Astrocyte (in vitro differentiated cells and primary cell): ENCODE measurements at regions not wholly inside any gene's neighbourhood (a gene's known extent, or its start where the extent isn't known, plus 50 kb on each side); places are given as distances from the start of the nearest gene placed in this dataset.
A peak's percentile ranks its signal among the peaks of the same experiment; 100 is the strongest.

Source experiments
- DNase-seq: peaks from one replicate; pipeline ENCODE4 v3.0.0-alpha.2; 2010; ENCODE audit warnings: low read depth
- FAIRE-seq: peaks from 2 replicates; lab custom pipeline; 2011; peaks lifted over from hg19 to GRCh38; lab: Jason Lieb, UNC
- H2AFZ ChIP-seq: 2 replicates; pipeline ENCODE4 v1.6.0; 2012; ENCODE audit warnings: low read depth, low read length, inconsistent platforms
- H3K27ac ChIP-seq: 2 replicates; pipeline ENCODE4 v1.5.1; 2011; ENCODE audit warnings: low read depth, low read length, inconsistent platforms
- H3K27me3 ChIP-seq: 2 replicates; pipeline ENCODE4 v1.6.0; 2011; ENCODE audit warnings: low read length, inconsistent platforms; ENCODE audit not compliant: insufficient read depth
- H3K36me3 ChIP-seq: 2 replicates; pipeline ENCODE4 v1.5.1; 2011; ENCODE audit warnings: low read length, inconsistent platforms; ENCODE audit not compliant: insufficient read depth
- H3K4me1 ChIP-seq: 2 replicates; pipeline ENCODE4 v1.5.1; 2011; ENCODE audit warnings: low read length, inconsistent platforms; ENCODE audit not compliant: insufficient read depth
- H3K4me2 ChIP-seq: 2 replicates; pipeline ENCODE4 v1.6.0; 2012; ENCODE audit warnings: low read length, inconsistent platforms
- H3K4me3 ChIP-seq: 2 replicates; pipeline ENCODE4 v1.5.1; 2011; ENCODE audit warnings: low read depth, mild to moderate bottlenecking, low read length, inconsistent platforms; ENCODE audit not compliant: insufficient read depth
- H3K79me2 ChIP-seq: 2 replicates; pipeline ENCODE4 v1.6.0; 2012; ENCODE audit warnings: mild to moderate bottlenecking, low read length, inconsistent platforms; ENCODE audit not compliant: insufficient read depth
- H3K9ac ChIP-seq: 2 replicates; pipeline ENCODE4 v1.6.0; 2012; ENCODE audit warnings: mild to moderate bottlenecking, low read length, inconsistent platforms
- H3K9me3 ChIP-seq: 2 replicates; pipeline ENCODE4 v1.5.1; 2012; ENCODE audit warnings: low read depth, mild to moderate bottlenecking, low read length, inconsistent platforms; ENCODE audit not compliant: insufficient read depth
- H4K20me1 ChIP-seq: 2 replicates; pipeline ENCODE4 v1.6.0; 2012; ENCODE audit warnings: low read length, inconsistent platforms; ENCODE audit not compliant: insufficient read depth
- H3K27ac Mint-ChIP-seq: one replicate; pipeline ENCODE4 v1.8.0; 2021; ENCODE audit warnings: mild to moderate bottlenecking, mixed read lengths; ENCODE audit not compliant: unreplicated experiment
- H3K27me3 Mint-ChIP-seq: one replicate; pipeline ENCODE4 v1.8.0; 2021; ENCODE audit warnings: low read depth, mixed read lengths; ENCODE audit not compliant: unreplicated experiment
- H3K36me3 Mint-ChIP-seq: one replicate; pipeline ENCODE4 v1.8.0; 2021; ENCODE audit warnings: low read depth, mixed read lengths; ENCODE audit not compliant: unreplicated experiment
- H3K4me1 Mint-ChIP-seq: one replicate; pipeline ENCODE4 v1.8.0; 2021; ENCODE audit warnings: low read depth, mixed read lengths; ENCODE audit not compliant: unreplicated experiment
- H3K4me3 Mint-ChIP-seq: one replicate; pipeline ENCODE4 v1.8.0; 2021; ENCODE audit warnings: mild to moderate bottlenecking, moderate library complexity, mixed read lengths; ENCODE audit not compliant: unreplicated experiment
- H3K9me3 Mint-ChIP-seq: one replicate; pipeline ENCODE4 v1.8.0; 2021; ENCODE audit warnings: mild to moderate bottlenecking, mixed read lengths; ENCODE audit not compliant: unreplicated experiment
- CTCF ChIP-seq: IDR thresholded peaks from 2 replicates; pipeline ENCODE4 v1.5.1; 2011; ENCODE audit warnings: low read depth, mild to moderate bottlenecking, inconsistent platforms, low read length, moderate library complexity; ENCODE audit not compliant: insufficient read depth
- EZH2 ChIP-seq: IDR thresholded peaks from 2 replicates; pipeline ENCODE4 v1.6.1; 2012; ENCODE audit warnings: mild to moderate bottlenecking, low read length, inconsistent platforms; ENCODE audit not compliant: insufficient read depth

- Histone ChIP-seq H3K4me3 (peak overlapping the region; percentile 73), H3K9ac (peak overlapping the region; percentile 82), H4K20me1 (peaks cover 31% of the 10 kb centered on the region), H3K36me3 (no peaks in the 10 kb centered on the region), H3K4me2 (peak overlapping the region; percentile 95), H2AFZ (no peak overlapping the region), H3K79me2 (peaks cover 61% of the 10 kb centered on the region), H3K9me3 (no peaks in the 10 kb centered on the region), H3K27me3 (no peaks in the 10 kb centered on the region), H3K4me1 (peaks cover 3% of the 10 kb centered on the region), H3K27ac (peak overlapping the region; percentile 47)
- no peak for DNase-seq
- no peak for FAIRE-seq
- H3K9me3 Mint-ChIP-seq: no peaks in the 10 kb centered on the region
- peak overlapping the region; percentile 85 for H3K27ac Mint-ChIP-seq
- H3K4me3 Mint-ChIP-seq: peak overlapping the region; percentile 96
- peaks cover 14% of the 10 kb centered on the region for H3K4me1 Mint-ChIP-seq
- H3K36me3 Mint-ChIP-seq: peaks cover 2% of the 10 kb centered on the region
- TF ChIP-seq CTCF (no peak), EZH2 (no peak)
- H3K27me3 Mint-ChIP-seq: no peaks in the 10 kb centered on the region
These were observed 363.5 kb upstream of the AMELY start for GRCh38 chrY:7275014-7275413.

- Mint-ChIP-seq H3K9me3 (no peaks in the 10 kb centered on the region), H3K4me1 (peaks cover 8% of the 10 kb centered on the region), H3K27ac (no peak overlapping the region), H3K4me3 (peak overlapping the region; percentile 96), H3K27me3 (no peaks in the 10 kb centered on the region), H3K36me3 (peaks cover 2% of the 10 kb centered on the region)
- DNase-seq: no peak
- H3K9ac ChIP-seq: peak overlapping the region; percentile 82
- peak overlapping the region; percentile 95 for H3K4me2 ChIP-seq
- peaks cover 55% of the 10 kb centered on the region for H3K79me2 ChIP-seq
- no peak for FAIRE-seq
- no peaks in the 10 kb centered on the region for H3K27me3 ChIP-seq
- H4K20me1 ChIP-seq: peaks cover 31% of the 10 kb centered on the region
- H3K9me3 ChIP-seq: no peaks in the 10 kb centered on the region
- peak overlapping the region; percentile 73 for H3K4me3 ChIP-seq
- peak overlapping the region; percentile 34 for H2AFZ ChIP-seq
- no peaks in the 10 kb centered on the region for H3K36me3 ChIP-seq
- peak overlapping the region; percentile 47 for H3K27ac ChIP-seq
- no peak for TF ChIP-seq EZH2
- no peak for TF ChIP-seq CTCF
- peaks cover 1% of the 10 kb centered on the region for H3K4me1 ChIP-seq
These were observed 362.9 kb upstream of the AMELY start for GRCh38 chrY:7274369-7274913.

GRCh38 chrY:7273587-7274203, 362.1 kb upstream of the AMELY start:
- peak overlapping the region; percentile 95 for H3K4me2 ChIP-seq
- peak overlapping the region; percentile 47 for H3K27ac ChIP-seq
- peak overlapping the region; percentile 73 for H3K4me3 ChIP-seq

More at GRCh38 chrY:7273587-7274203, 362.1 kb upstream of the AMELY start:
- no peaks in the 10 kb centered on the region for H3K27me3 Mint-ChIP-seq
- H3K9me3 Mint-ChIP-seq: no peaks in the 10 kb centered on the region
- H3K27ac Mint-ChIP-seq: peak overlapping the region; percentile 91
- H3K79me2 ChIP-seq: peaks cover 48% of the 10 kb centered on the region
- TF ChIP-seq EZH2 (no peak), CTCF (no peak)
- H3K4me1 ChIP-seq: no peaks in the 10 kb centered on the region
- H3K4me3 Mint-ChIP-seq: peak overlapping the region; percentile 84
- no peaks in the 10 kb centered on the region for H3K36me3 ChIP-seq
- peaks cover 31% of the 10 kb centered on the region for H4K20me1 ChIP-seq
- H3K9ac ChIP-seq: peak overlapping the region; percentile 82
- peaks cover 5% of the 10 kb centered on the region for H3K4me1 Mint-ChIP-seq
- peaks cover 2% of the 10 kb centered on the region for H3K36me3 Mint-ChIP-seq
- H2AFZ ChIP-seq: peak overlapping the region; percentile 60
- H3K27me3 ChIP-seq: no peaks in the 10 kb centered on the region
- DNase-seq (no peak), FAIRE-seq (no peak)
- H3K9me3 ChIP-seq: no peaks in the 10 kb centered on the region
